PFSK-1 (cell line): ENCODE measurements at regions not wholly inside any gene's neighbourhood (a gene's known extent, or its start where the extent isn't known, plus 50 kb on each side); places are given as distances from the start of the nearest gene placed in this dataset.

Experiments used
- FOXP2 ChIP-seq: optimal IDR thresholded peaks from 2 replicates; pipeline ENCODE3; 2011; ENCODE audit warnings: borderline replicate concordance, control low read depth, inconsistent platforms; ENCODE audit not compliant: insufficient read depth; ENCODE audit errors: extremely low read length, extremely low read depth
- POLR2AphosphoS5 ChIP-seq: IDR thresholded peaks from 2 replicates; pipeline ENCODE4 v1.6.1; 2012; ENCODE audit warnings: low read depth, mild to moderate bottlenecking, control low read depth, low read length, moderate library complexity
- REST ChIP-seq, 2 experiments: IDR thresholded peaks; 2 replicates each; pipeline versions ENCODE4 v1.6.1 to v1.8.0; 2011 to 2012; ENCODE audit warnings: low read depth in 2 of 2, low read length in 2 of 2, control low read depth in 1 of 2, inconsistent platforms in 1 of 2, mild to moderate bottlenecking in 1 of 2, moderate library complexity in 1 of 2; ENCODE audit not compliant: insufficient read depth in 1 of 2
- SIN3A ChIP-seq: IDR thresholded peaks from 2 replicates; pipeline ENCODE4 v1.6.1; 2012; ENCODE audit warnings: mild to moderate bottlenecking, low read length, moderate library complexity, borderline replicate concordance; ENCODE audit not compliant: insufficient read depth
- TAF1 ChIP-seq: IDR thresholded peaks from 2 replicates; pipeline ENCODE4 v1.6.1; 2012; ENCODE audit warnings: low read length, control low read depth, borderline replicate concordance; ENCODE audit not compliant: insufficient read depth

GRCh38 chr6:98467902-98468301 is 366.5 kb upstream of the POU3F2 start:
- no peak for TF ChIP-seq TAF1
- TF ChIP-seq SIN3A: no peak

GRCh38 chr6:98469141-98469540 is 365.2 kb upstream of the POU3F2 start:
- TF ChIP-seq REST (IDR thresholded peaks at IDR 0.05; ENCODE audit: insufficient read depth in 1 of 2, low read depth in 2 of 2, low read length in 2 of 2): no peak
- no peak for TF ChIP-seq POLR2AphosphoS5
- no peak for TF ChIP-seq SIN3A
- TF ChIP-seq FOXP2: no peak
- TF ChIP-seq TAF1: no peak

DNA sequence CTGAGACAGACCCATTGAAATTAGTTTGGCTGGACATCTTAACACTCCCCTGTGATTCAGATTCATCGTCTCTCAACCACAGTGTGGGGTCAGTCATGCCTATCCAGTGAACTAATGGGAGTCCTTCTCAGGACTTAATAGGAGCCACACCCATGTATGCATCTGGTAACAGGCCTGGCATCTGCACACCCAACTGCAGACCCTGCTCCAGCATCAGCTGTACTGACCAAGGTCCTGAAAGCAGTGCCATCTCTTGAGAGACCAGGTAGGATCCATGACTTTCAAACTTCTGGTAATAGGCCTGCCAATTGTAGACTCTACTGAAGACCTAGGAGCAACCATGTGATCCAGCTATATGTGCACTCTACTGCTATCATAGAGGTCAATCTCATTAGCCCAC is 363.6 kb upstream of the POU3F2 start:
- peak in 1 of 2 experiments; percentile 41; a peak in 1 of 4 replicates for TF ChIP-seq REST (IDR thresholded peaks at IDR 0.05; ENCODE audit: insufficient read depth in 1 of 2, low read depth in 2 of 2, low read length in 2 of 2)
- TF ChIP-seq FOXP2: no peak
- TF ChIP-seq TAF1: no peak
- TF ChIP-seq POLR2AphosphoS5: no peak
- no peak for TF ChIP-seq SIN3A

DNA sequence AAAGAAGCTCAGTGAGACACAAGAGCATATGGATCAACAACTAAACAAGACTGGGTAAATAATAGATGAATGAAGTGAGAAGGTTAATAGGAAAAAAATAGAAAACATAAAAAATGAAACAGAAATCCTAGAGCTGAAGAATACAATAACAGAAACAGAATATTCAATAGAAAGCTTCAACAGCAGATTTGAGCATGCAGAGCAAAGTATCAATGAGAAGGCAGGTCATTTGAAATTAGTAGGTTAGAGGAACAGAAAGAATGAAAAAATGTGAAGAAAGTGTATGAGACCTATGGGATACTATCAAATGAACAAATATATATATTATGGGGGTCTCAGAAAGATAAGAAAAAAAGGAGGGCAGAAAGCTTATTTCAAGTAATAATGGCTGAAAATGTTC is 362.9 kb upstream of the POU3F2 start:
- TF ChIP-seq TAF1 (no peak), REST (IDR thresholded peaks at IDR 0.05; ENCODE audit: insufficient read depth in 1 of 2, low read depth in 2 of 2, low read length in 2 of 2) (no peak), FOXP2 (no peak), SIN3A (no peak), POLR2AphosphoS5 (no peak)

DNA sequence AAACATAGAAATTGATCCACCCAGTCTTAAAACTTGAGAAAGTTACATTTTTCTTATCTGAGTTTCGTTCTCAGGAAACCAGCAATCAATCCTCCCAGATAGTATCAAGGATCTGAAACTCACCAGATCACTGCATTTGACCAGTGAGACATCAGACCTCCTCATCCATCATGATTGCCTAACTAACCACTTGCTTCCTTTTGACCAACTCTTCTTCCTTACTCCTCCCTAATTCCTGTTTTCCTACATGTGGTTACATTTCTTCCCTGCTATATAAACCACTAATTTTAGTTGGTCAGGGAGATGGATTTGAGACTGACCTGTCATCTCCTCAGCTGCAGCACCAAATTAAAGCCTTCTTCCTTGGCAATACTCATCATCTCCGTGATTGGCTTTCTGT is 357.1 kb upstream of the POU3F2 start:
- TF ChIP-seq FOXP2 (no peak), TAF1 (no peak), SIN3A (no peak), POLR2AphosphoS5 (no peak), REST (IDR thresholded peaks at IDR 0.05; ENCODE audit: insufficient read depth in 1 of 2, low read depth in 2 of 2, low read length in 2 of 2) (no peak)
